Retinal pigment epithelial cell (primary cell): ENCODE measurements at regions not wholly inside any gene's neighbourhood (a gene's known extent, or its start where the extent isn't known, plus 50 kb on each side); places are given as distances from the start of the nearest gene placed in this dataset.

ENCODE experiments used
- DNase-seq: peaks from one replicate; pipeline ENCODE4 v3.0.0-alpha.2; 2010; ENCODE audit warnings: low read depth
- H3K4me3 ChIP-seq: 2 replicates; pipeline ENCODE4 v1.5.1; 2011; ENCODE audit warnings: mild to moderate bottlenecking, low read length, control low read depth, moderate library complexity
- TF ChIP-seq, protein P1 (sequence below): conservative IDR thresholded peaks from 2 replicates; pipeline ENCODE4 v1.5.1; 2011; ENCODE audit warnings: low read depth, low read length, control low read depth, inconsistent platforms

DNA sequence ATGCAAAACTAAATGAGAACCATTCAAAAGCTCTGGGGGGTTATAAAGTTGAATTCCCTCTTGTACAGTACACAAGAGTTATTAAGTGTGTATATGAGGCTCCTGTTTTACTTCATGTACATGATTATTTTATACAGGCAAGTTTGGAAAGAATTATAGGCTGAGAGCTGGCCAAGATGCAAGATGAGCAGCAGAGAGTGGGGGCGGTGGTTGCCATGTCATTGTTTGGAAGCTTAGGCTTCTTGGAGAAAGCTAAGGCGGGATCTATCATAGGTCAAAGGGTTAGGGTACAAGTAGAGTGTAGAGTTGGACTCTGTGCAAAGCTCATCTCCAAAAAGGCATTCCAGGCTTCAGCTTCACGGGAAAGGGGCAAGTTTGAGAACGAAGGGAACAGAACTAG is 297.1 kb upstream of the TBX3 start:
- TF ChIP-seq, protein P1, sequence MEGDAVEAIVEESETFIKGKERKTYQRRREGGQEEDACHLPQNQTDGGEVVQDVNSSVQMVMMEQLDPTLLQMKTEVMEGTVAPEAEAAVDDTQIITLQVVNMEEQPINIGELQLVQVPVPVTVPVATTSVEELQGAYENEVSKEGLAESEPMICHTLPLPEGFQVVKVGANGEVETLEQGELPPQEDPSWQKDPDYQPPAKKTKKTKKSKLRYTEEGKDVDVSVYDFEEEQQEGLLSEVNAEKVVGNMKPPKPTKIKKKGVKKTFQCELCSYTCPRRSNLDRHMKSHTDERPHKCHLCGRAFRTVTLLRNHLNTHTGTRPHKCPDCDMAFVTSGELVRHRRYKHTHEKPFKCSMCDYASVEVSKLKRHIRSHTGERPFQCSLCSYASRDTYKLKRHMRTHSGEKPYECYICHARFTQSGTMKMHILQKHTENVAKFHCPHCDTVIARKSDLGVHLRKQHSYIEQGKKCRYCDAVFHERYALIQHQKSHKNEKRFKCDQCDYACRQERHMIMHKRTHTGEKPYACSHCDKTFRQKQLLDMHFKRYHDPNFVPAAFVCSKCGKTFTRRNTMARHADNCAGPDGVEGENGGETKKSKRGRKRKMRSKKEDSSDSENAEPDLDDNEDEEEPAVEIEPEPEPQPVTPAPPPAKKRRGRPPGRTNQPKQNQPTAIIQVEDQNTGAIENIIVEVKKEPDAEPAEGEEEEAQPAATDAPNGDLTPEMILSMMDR = no peak

GRCh38 chr12:114976959-114977358 is 293.0 kb upstream of the TBX3 start:
- TF ChIP-seq, protein P1 = no peak
- no peak for DNase-seq
- H3K4me3 ChIP-seq = no peak overlapping the region

More for the DNA sequence above, 297.1 kb upstream of the TBX3 start:
- H3K4me3 ChIP-seq = no peak overlapping the region
- no peak for DNase-seq

GRCh38 chr12:114976372-114976771 is 292.4 kb upstream of the TBX3 start:
- H3K4me3 ChIP-seq = no peak overlapping the region
- no peak for DNase-seq
- TF ChIP-seq, protein P1 = no peak

GRCh38 chr12:114975640-114976310 is 291.8 kb upstream of the TBX3 start:
- no peak overlapping the region for H3K4me3 ChIP-seq
- TF ChIP-seq, protein P1 = no peak

GRCh38 chr12:114974826-114975639 is 291.1 kb upstream of the TBX3 start:
- TF ChIP-seq, protein P1 = no peak
- no peak for DNase-seq
- H3K4me3 ChIP-seq = no peak overlapping the region

More at GRCh38 chr12:114975640-114976310, 291.8 kb upstream of the TBX3 start:
- DNase-seq = no peak

DNA sequence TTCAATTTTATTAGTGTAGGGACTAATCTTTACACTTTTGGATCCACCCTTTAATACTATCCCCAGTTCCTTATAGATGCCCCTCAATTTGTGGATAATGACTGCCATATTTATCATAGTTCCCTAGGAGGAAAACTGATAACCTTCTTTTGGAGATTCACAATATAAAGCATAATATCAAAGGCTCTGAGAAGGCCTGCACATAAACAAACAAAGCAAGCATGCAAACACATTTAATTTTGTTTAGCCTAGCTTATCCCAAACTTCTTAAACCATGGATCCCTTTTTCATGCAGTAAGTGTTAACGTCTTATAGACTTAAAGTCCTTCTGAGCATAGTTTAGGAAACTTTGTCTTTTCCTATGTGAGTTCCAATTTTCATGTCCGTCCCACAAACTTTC is 290.4 kb upstream of the TBX3 start:
- DNase-seq = no peak
- TF ChIP-seq, protein P1 = no peak
- H3K4me3 ChIP-seq = no peak overlapping the region
